ENCODE measurements at regions not wholly inside any gene's neighbourhood (a gene's known extent, or its start where the extent isn't known, plus 50 kb on each side); places are given as distances from the start of the nearest gene placed in this dataset.

- TF ChIP-seq CTCF (IDR thresholded peaks at IDR 0.05; ENCODE audit: insufficient read depth in 1 of 2, low read depth in 1 of 2, low read length in 1 of 2, severe bottlenecking in 1 of 2, unreplicated experiment in 1 of 2): peak; percentile 29 to 54
- Mint-ChIP-seq H3K9me3 (ENCODE audit: unreplicated experiment) (peaks cover 10% of the 10 kb centered on the region), H3K36me3 (ENCODE audit: insufficient read depth, unreplicated experiment) (no peaks in the 10 kb centered on the region), H3K27me3 (ENCODE audit: insufficient read depth, unreplicated experiment) (peaks cover 9% of the 10 kb centered on the region), H3K4me3 (ENCODE audit: unreplicated experiment) (no peak overlapping the region), H3K4me1 (ENCODE audit: low read depth, unreplicated experiment) (peaks cover 5% of the 10 kb centered on the region), H3K27ac (ENCODE audit: unreplicated experiment) (no peak overlapping the region)
- Histone ChIP-seq H3K27me3 (replicated peaks; ENCODE audit: control insufficient read depth, insufficient read depth, low read length) (no peaks in the 10 kb centered on the region), H3K36me3 (ENCODE audit: control insufficient read depth, insufficient read depth, low read length) (no peaks in the 10 kb centered on the region), H3K4me3 (ENCODE audit: low read depth, low read length) (no peak overlapping the region), H3K4me1 (peaks cover 7% of the 10 kb centered on the region; the same call in 1 of the 2 replicates), H3K9me3 (no peaks in the 10 kb centered on the region; the same call in 1 of the 2 replicates)
- intact Hi-C loops (cut with micrococcal nuclease; ENCODE audit: unreplicated experiment): loop anchor here (1.0 to 10.0 kb wide), 5 partner anchors 102 to 446 kb away; no protein-coding TSS in a partner anchor
- CTCF ChIA-PET: interaction anchor here (0.6 to 1.6 kb wide), 3 partner anchors 70 to 252 kb away, joined by 3 to 12 read pairs (median 5); no protein-coding TSS in a partner anchor
- peak; percentile 42 to 55 for DNase-seq
- POLR2A ChIA-PET: no interaction called here
- no TSS peak for BruUV-seq (replicated peaks)
Observed at GRCh38 chr10:91745090-91745831, 53.0 kb upstream of the TNKS2 start.

GRCh38 chr10:91743465-91743864 is 54.8 kb upstream of the TNKS2 start:
- BruUV-seq (replicated peaks): no TSS peak
- Mint-ChIP-seq H3K9me3 (ENCODE audit: unreplicated experiment) (peaks cover 9% of the 10 kb centered on the region), H3K36me3 (ENCODE audit: insufficient read depth, unreplicated experiment) (no peaks in the 10 kb centered on the region), H3K27me3 (ENCODE audit: insufficient read depth, unreplicated experiment) (peaks cover 19% of the 10 kb centered on the region), H3K27ac (ENCODE audit: unreplicated experiment) (no peak overlapping the region), H3K4me1 (ENCODE audit: low read depth, unreplicated experiment) (peaks cover under 1% of the 10 kb centered on the region), H3K4me3 (ENCODE audit: unreplicated experiment) (no peak overlapping the region)
- CTCF ChIA-PET: no interaction called here
- no peak for DNase-seq
- no peak for TF ChIP-seq CTCF (IDR thresholded peaks at IDR 0.05; ENCODE audit: insufficient read depth in 1 of 2, low read depth in 1 of 2, low read length in 1 of 2, severe bottlenecking in 1 of 2, unreplicated experiment in 1 of 2)
- no peaks in the 10 kb centered on the region; the same call in 1 of the 2 replicates for H3K9me3 ChIP-seq
- intact Hi-C loops (cut with micrococcal nuclease; ENCODE audit: unreplicated experiment): loop anchor here (10.0 kb wide), 2 partner anchors 189 to 339 kb away; no protein-coding TSS in a partner anchor
- POLR2A ChIA-PET: no interaction called here
- H3K4me3 ChIP-seq (ENCODE audit: low read depth, low read length): no peak overlapping the region
- H3K36me3 ChIP-seq (ENCODE audit: control insufficient read depth, insufficient read depth, low read length): no peaks in the 10 kb centered on the region
- no peaks in the 10 kb centered on the region for H3K4me1 ChIP-seq
- H3K27me3 ChIP-seq (replicated peaks; ENCODE audit: control insufficient read depth, insufficient read depth, low read length): no peaks in the 10 kb centered on the region

- TF ChIP-seq CTCF (IDR thresholded peaks at IDR 0.05; ENCODE audit: insufficient read depth in 1 of 2, low read depth in 1 of 2, low read length in 1 of 2, severe bottlenecking in 1 of 2, unreplicated experiment in 1 of 2): no peak
- Mint-ChIP-seq H3K27me3 (ENCODE audit: insufficient read depth, unreplicated experiment) (peaks cover 25% of the 10 kb centered on the region), H3K4me3 (ENCODE audit: unreplicated experiment) (no peak overlapping the region), H3K4me1 (ENCODE audit: low read depth, unreplicated experiment) (no peaks in the 10 kb centered on the region), H3K36me3 (ENCODE audit: insufficient read depth, unreplicated experiment) (no peaks in the 10 kb centered on the region), H3K27ac (ENCODE audit: unreplicated experiment) (no peak overlapping the region), H3K9me3 (ENCODE audit: unreplicated experiment) (peaks cover 9% of the 10 kb centered on the region)
- CTCF ChIA-PET: interaction anchor here (1.0 kb wide), 1 partner anchor 107 kb away, joined by 3 read pairs; no protein-coding TSS in a partner anchor
- BruUV-seq (replicated peaks): no TSS peak
- H3K27me3 ChIP-seq (replicated peaks; ENCODE audit: control insufficient read depth, insufficient read depth, low read length): no peaks in the 10 kb centered on the region
- DNase-seq: no peak
- H3K36me3 ChIP-seq (ENCODE audit: control insufficient read depth, insufficient read depth, low read length): no peaks in the 10 kb centered on the region
- intact Hi-C loops (cut with micrococcal nuclease; ENCODE audit: unreplicated experiment): loop anchor here (10.0 kb wide), 2 partner anchors 187 to 337 kb away; no protein-coding TSS in a partner anchor
- POLR2A ChIA-PET: no interaction called here
- H3K4me3 ChIP-seq (ENCODE audit: low read depth, low read length): no peak overlapping the region
- no peaks in the 10 kb centered on the region; the same call in 1 of the 2 replicates for H3K9me3 ChIP-seq
- no peaks in the 10 kb centered on the region for H3K4me1 ChIP-seq
Observed at GRCh38 chr10:91742229-91742628, 56.0 kb upstream of the TNKS2 start.

Measured in Caco-2 (cell line).